HG02852 (cell line): ENCODE measurements at regions not wholly inside any gene's neighbourhood (a gene's known extent, or its start where the extent isn't known, plus 50 kb on each side); places are given as distances from the start of the nearest gene placed in this dataset.

Source experiments
- ATAC-seq: cut with Tn5 transposase; IDR thresholded peaks from one replicate; pipeline ENCODE4 v1.9.1; 2021; ENCODE audit warnings: mild to moderate bottlenecking, moderate library complexity; ENCODE audit not compliant: unreplicated experiment

GRCh38 chr14:28057359-28058296 is 709.0 kb upstream of the FOXG1 start:
- no peak for ATAC-seq

- no peak for ATAC-seq
Observed at GRCh38 chr14:28059254-28059653, 707.3 kb upstream of the FOXG1 start.

- ATAC-seq: no peak
Observed at GRCh38 chr14:28061006-28061405, 705.6 kb upstream of the FOXG1 start.

GRCh38 chr14:28077021-28077420 is 689.6 kb upstream of the FOXG1 start:
- no peak for ATAC-seq

GRCh38 chr14:28083389-28083788 is 683.2 kb upstream of the FOXG1 start:
- ATAC-seq: no peak

- no peak for ATAC-seq
Observed at GRCh38 chr14:28088125-28088524, 678.5 kb upstream of the FOXG1 start.

- no peak for ATAC-seq
Observed at GRCh38 chr14:28097585-28097984, 669.0 kb upstream of the FOXG1 start.

GRCh38 chr14:28098856-28099255 is 667.7 kb upstream of the FOXG1 start:
- no peak for ATAC-seq

- no peak for ATAC-seq
Observed at GRCh38 chr14:28102001-28102400, 664.6 kb upstream of the FOXG1 start.

GRCh38 chr14:28102814-28103213 is 663.8 kb upstream of the FOXG1 start:
- ATAC-seq: no peak

- no peak for ATAC-seq
Observed at GRCh38 chr14:28113311-28113710, 653.3 kb upstream of the FOXG1 start.

GRCh38 chr14:28116716-28117115 is 649.9 kb upstream of the FOXG1 start:
- no peak for ATAC-seq

- ATAC-seq: no peak
Observed at GRCh38 chr14:28119849-28120248, 646.7 kb upstream of the FOXG1 start.

GRCh38 chr14:28120391-28120790 is 646.2 kb upstream of the FOXG1 start:
- no peak for ATAC-seq

- no peak for ATAC-seq
Observed at GRCh38 chr14:28121512-28122297, 644.9 kb upstream of the FOXG1 start.

GRCh38 chr14:28130610-28131284 is 635.8 kb upstream of the FOXG1 start:
- ATAC-seq: no peak

- no peak for ATAC-seq
Observed at GRCh38 chr14:28138341-28138740, 628.2 kb upstream of the FOXG1 start.

- ATAC-seq: no peak
Observed at GRCh38 chr14:28141662-28142061, 624.9 kb upstream of the FOXG1 start.

- no peak for ATAC-seq
Observed at GRCh38 chr14:28142400-28143015, 624.1 kb upstream of the FOXG1 start.

GRCh38 chr14:28143316-28143715 is 623.3 kb upstream of the FOXG1 start:
- ATAC-seq: no peak

- no peak for ATAC-seq
Observed at GRCh38 chr14:28151926-28152325, 614.7 kb upstream of the FOXG1 start.
